Glutamatergic neuron (in vitro differentiated cells): ENCODE measurements at regions not wholly inside any gene's neighbourhood (a gene's known extent, or its start where the extent isn't known, plus 50 kb on each side); places are given as distances from the start of the nearest gene placed in this dataset.
"Not testable (repeated sequence)": the region's sequence is repeated elsewhere in the genome, so short reads cannot be mapped to it uniquely, and the experiment has no call there.

Experiments used
- DNase-seq: peaks from one replicate; pipeline ENCODE4 v3.0.0; 2022
- H3K27ac Mint-ChIP-seq: one replicate; pipeline ENCODE4 v1.8.0; 2020; ENCODE audit warnings: mild to moderate bottlenecking, mixed read lengths, inconsistent platforms; ENCODE audit not compliant: unreplicated experiment
- H3K27me3 Mint-ChIP-seq: one replicate; pipeline ENCODE4 v1.8.0; 2020; ENCODE audit warnings: mild to moderate bottlenecking, moderate library complexity, mixed read lengths, inconsistent platforms; ENCODE audit not compliant: unreplicated experiment
- H3K36me3 Mint-ChIP-seq: one replicate; pipeline ENCODE4 v1.8.0; 2020; ENCODE audit warnings: mild to moderate bottlenecking, mixed read lengths, inconsistent platforms; ENCODE audit not compliant: unreplicated experiment
- H3K4me1 Mint-ChIP-seq: one replicate; pipeline ENCODE4 v1.8.0; 2020; ENCODE audit warnings: mild to moderate bottlenecking, low read depth, mixed read lengths, inconsistent platforms; ENCODE audit not compliant: unreplicated experiment
- H3K4me3 Mint-ChIP-seq: one replicate; pipeline ENCODE4 v1.8.0; 2020; ENCODE audit warnings: mild to moderate bottlenecking, mixed read lengths, inconsistent platforms; ENCODE audit not compliant: unreplicated experiment
- H3K9me3 Mint-ChIP-seq: one replicate; pipeline ENCODE4 v1.8.0; 2020; ENCODE audit warnings: mild to moderate bottlenecking, moderate library complexity, mixed read lengths, inconsistent platforms; ENCODE audit not compliant: unreplicated experiment
- TF ChIP-seq, protein P1 (sequence below): fragments of 200-600 bp; sonication (generic); IDR thresholded peaks from one replicate; pipeline ENCODE4 v1.5.0; 2021; ENCODE audit not compliant: partially characterized antibody, unreplicated experiment

GRCh38 chr2:138271467-138271866, 230.1 kb upstream of the SPOPL start:
- peaks cover 4% of the 10 kb centered on the region for H3K36me3 Mint-ChIP-seq
- no peak for DNase-seq

DNA sequence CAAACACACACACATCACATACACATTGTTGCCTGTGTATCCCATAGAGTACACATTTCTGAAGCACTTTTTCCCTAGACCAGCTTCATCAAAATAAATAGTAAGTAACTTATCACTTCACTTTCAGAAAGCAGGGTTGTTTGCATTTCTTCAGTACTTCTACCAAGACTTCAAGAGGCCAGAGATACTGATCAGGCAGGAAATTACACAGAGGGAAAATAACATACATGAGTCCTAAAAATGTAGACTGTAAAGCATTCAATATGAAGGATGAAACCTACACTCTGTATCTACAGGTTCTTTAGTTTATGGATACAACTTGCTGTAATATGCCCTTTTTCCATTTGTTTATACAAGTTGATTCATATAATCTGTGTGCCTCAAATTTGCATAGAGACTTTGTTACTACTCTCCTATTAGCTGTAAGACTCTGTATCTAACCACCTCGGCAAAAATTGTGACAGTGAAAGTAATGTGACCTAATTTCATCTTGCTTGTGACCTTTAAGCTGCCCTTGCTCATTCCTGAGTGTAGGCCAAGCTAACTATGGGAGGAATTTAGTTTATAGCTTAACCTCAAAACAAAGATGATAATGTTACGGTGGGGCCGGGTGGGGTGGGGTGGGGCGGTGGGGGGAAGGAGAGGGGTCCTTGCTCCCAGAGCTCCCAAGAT, 228.9 kb upstream of the SPOPL start:
- H3K9me3 Mint-ChIP-seq: no peaks in the 10 kb centered on the region
- H3K36me3 Mint-ChIP-seq: peaks cover 4% of the 10 kb centered on the region
- TF ChIP-seq, protein P1, sequence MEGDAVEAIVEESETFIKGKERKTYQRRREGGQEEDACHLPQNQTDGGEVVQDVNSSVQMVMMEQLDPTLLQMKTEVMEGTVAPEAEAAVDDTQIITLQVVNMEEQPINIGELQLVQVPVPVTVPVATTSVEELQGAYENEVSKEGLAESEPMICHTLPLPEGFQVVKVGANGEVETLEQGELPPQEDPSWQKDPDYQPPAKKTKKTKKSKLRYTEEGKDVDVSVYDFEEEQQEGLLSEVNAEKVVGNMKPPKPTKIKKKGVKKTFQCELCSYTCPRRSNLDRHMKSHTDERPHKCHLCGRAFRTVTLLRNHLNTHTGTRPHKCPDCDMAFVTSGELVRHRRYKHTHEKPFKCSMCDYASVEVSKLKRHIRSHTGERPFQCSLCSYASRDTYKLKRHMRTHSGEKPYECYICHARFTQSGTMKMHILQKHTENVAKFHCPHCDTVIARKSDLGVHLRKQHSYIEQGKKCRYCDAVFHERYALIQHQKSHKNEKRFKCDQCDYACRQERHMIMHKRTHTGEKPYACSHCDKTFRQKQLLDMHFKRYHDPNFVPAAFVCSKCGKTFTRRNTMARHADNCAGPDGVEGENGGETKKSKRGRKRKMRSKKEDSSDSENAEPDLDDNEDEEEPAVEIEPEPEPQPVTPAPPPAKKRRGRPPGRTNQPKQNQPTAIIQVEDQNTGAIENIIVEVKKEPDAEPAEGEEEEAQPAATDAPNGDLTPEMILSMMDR: no peak
- H3K27me3 Mint-ChIP-seq: no peaks in the 10 kb centered on the region
- peaks cover 23% of the 10 kb centered on the region for H3K4me1 Mint-ChIP-seq
- DNase-seq: no peak
- H3K27ac Mint-ChIP-seq: no peak overlapping the region
- H3K4me3 Mint-ChIP-seq: no peak overlapping the region

More at GRCh38 chr2:138271467-138271866, 230.1 kb upstream of the SPOPL start:
- no peak overlapping the region for H3K4me3 Mint-ChIP-seq
- H3K27me3 Mint-ChIP-seq: no peaks in the 10 kb centered on the region
- H3K4me1 Mint-ChIP-seq: peaks cover 23% of the 10 kb centered on the region
- TF ChIP-seq, protein P1: no peak
- no peaks in the 10 kb centered on the region for H3K9me3 Mint-ChIP-seq
- no peak overlapping the region for H3K27ac Mint-ChIP-seq

- not testable (repeated sequence) for H3K27me3 Mint-ChIP-seq, H3K36me3 Mint-ChIP-seq, H3K4me3 Mint-ChIP-seq, DNase-seq, H3K27ac Mint-ChIP-seq, H3K9me3 Mint-ChIP-seq
- H3K4me1 Mint-ChIP-seq: peaks cover 17% of the 10 kb centered on the region
Measured at GRCh38 chr2:138273280-138273679, 228.3 kb upstream of the SPOPL start.

DNA sequence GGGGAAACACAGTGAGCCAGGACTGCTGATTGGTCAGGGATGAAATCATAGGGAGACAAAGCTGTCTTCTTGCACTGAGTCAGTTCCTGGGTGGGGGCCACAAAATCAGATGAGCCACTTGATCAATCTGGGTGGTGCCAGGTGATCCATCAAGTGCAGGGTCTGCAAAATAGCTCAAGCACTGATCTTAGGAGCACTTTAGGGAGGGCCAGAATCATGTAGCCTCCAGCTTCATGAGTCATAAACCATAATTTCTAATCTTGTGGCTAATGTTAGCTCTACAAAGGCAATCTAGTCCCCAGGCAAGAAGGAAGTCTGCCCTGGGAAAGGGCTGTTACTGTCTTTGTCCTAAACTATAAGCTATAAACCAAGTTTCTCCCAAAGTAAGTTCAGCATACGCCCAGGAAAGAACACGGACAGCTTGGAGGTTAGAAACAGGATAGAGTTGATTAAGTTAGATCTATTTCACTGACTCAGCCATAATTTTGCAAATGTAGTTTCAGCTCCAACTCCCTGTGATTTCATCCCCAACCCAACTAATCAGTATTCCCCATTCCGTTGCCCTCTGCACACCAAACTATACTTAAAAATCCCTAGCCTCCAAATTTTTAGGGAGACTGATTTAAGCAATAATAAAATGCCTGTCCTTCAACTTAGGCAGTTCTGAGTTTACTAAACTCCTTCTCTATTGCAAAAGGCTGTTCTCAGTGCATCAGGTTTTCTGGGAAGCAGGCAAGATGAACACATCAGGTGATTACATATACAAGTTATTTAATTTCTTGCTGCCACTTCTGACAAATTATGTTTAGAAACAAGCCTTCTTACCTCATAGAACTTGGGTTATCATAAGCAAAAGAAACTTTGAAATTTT, 226.9 kb upstream of the SPOPL start:
- H3K9me3 Mint-ChIP-seq: no peaks in the 10 kb centered on the region
- H3K36me3 Mint-ChIP-seq: peaks cover 4% of the 10 kb centered on the region
- H3K4me1 Mint-ChIP-seq: peaks cover 12% of the 10 kb centered on the region
- TF ChIP-seq, protein P1: no peak
- no peak overlapping the region for H3K4me3 Mint-ChIP-seq
- H3K27ac Mint-ChIP-seq: no peak overlapping the region
- DNase-seq: no peak
- no peaks in the 10 kb centered on the region for H3K27me3 Mint-ChIP-seq

GRCh38 chr2:138275292-138275690, 226.3 kb upstream of the SPOPL start:
- H3K36me3 Mint-ChIP-seq: peaks cover 4% of the 10 kb centered on the region
- no peak overlapping the region for H3K4me3 Mint-ChIP-seq
- H3K27me3 Mint-ChIP-seq: no peaks in the 10 kb centered on the region
- TF ChIP-seq, protein P1: no peak
- H3K4me1 Mint-ChIP-seq: peaks cover 12% of the 10 kb centered on the region
- no peak for DNase-seq
- H3K27ac Mint-ChIP-seq: no peak overlapping the region
- H3K9me3 Mint-ChIP-seq: no peaks in the 10 kb centered on the region
